ENCODE measurements at regions not wholly inside any gene's neighbourhood (a gene's known extent, or its start where the extent isn't known, plus 50 kb on each side); places are given as distances from the start of the nearest gene placed in this dataset.

- H3K4me2 ChIP-seq (ENCODE audit: low read depth, low read length): no peak overlapping the region
- peaks cover 45% of the 10 kb centered on the region for H3K4me1 ChIP-seq (ENCODE audit: insufficient read depth, low read length)
- WGBS (ENCODE audit: low lambda C conversion rate): 88% methylated on average over 3 of the region's 3 CpGs
- H4K20me1 ChIP-seq (ENCODE audit: insufficient read depth, low read length): peaks cover 54% of the 10 kb centered on the region
- H3K27me3 ChIP-seq (ENCODE audit: control insufficient read depth in 1 of 2, insufficient read depth in 2 of 2, low read length in 2 of 2): no peaks in the 10 kb centered on the region
- ChIA-PET POLR2A (no interaction called here), CTCF (ENCODE audit: low intra/inter-chr PET ratio, low total read pairs) (no interaction called here)
- peaks cover 87% of the 10 kb centered on the region for H3K79me2 ChIP-seq (ENCODE audit: insufficient read depth, low read length)
- intact Hi-C loops (cut with micrococcal nuclease; ENCODE audit: unreplicated experiment) (no loop called here), in situ Hi-C loops (cut with HindIII; ENCODE audit: extremely low pct_ligation_motif_present, low pct_unique_long_range_greater_than_20kb) (no loop called here)
- peaks cover 6 to 7% of the 10 kb centered on the region in 2 experiments; a peak in 4 of 5 replicates for H3K36me3 ChIP-seq (replicated peaks in 1 of 2; ENCODE audit: control insufficient read depth in 1 of 2, insufficient read depth in 2 of 2, low read length in 2 of 2)
- no peaks in the 10 kb centered on the region for H3K9me3 ChIP-seq (ENCODE audit: low read length)
- no peak overlapping the region for H3K9ac ChIP-seq (ENCODE audit: insufficient read depth, low read depth, low read length)
- no peak for FAIRE-seq
- no peak for TF ChIP-seq GATAD1 (CRISPR knock-in tag; IDR thresholded peaks at IDR 0.05)
- no peak for TF ChIP-seq GLI4 (CRISPR knock-in tag; IDR thresholded peaks at IDR 0.05; ENCODE audit: borderline replicate concordance)
- TF ChIP-seq MIXL1 (CRISPR knock-in tag; IDR thresholded peaks at IDR 0.05): no peak
- TF ChIP-seq ZNF83 (CRISPR knock-in tag; IDR thresholded peaks at IDR 0.05; ENCODE audit: borderline replicate concordance): no peak
- TF ChIP-seq HNRNPLL (IDR thresholded peaks at IDR 0.05; ENCODE audit: low read depth, low read length, poor library complexity, severe bottlenecking): no peak
- no peak for TF ChIP-seq ZNF629 (CRISPR knock-in tag; conservative IDR thresholded peaks at IDR 0.05)
- TF ChIP-seq DRAP1 (CRISPR knock-in tag; IDR thresholded peaks at IDR 0.05): no peak
- no peak for TF ChIP-seq ETV6 (CRISPR knock-in tag; conservative IDR thresholded peaks at IDR 0.05)
- no peak for TF ChIP-seq HCFC1 (IDR thresholded peaks at IDR 0.05; ENCODE audit: low read depth, low read length)
- TF ChIP-seq TBP (CRISPR knock-in tag; IDR thresholded peaks at IDR 0.05): no peak
- no peak for TF ChIP-seq SRSF9 (IDR thresholded peaks at IDR 0.05; ENCODE audit: borderline replicate concordance, insufficient read depth, low read depth, low read length, poor library complexity, severe bottlenecking)
- no peak for TF ChIP-seq ZSCAN12 (CRISPR knock-in tag; IDR thresholded peaks at IDR 0.05)
- TF ChIP-seq ZBTB40 (IDR thresholded peaks at IDR 0.05): no peak
- no peak for TF ChIP-seq ZBTB40 (CRISPR knock-in tag; IDR thresholded peaks at IDR 0.05)
- TF ChIP-seq ZNF776 (CRISPR knock-in tag; IDR thresholded peaks at IDR 0.05): no peak
- ATAC-seq: no peak
- no peak overlapping the region for H3K4me3 ChIP-seq (replicated peaks in 1 of 3; ENCODE audit: insufficient read depth in 1 of 3, low read depth in 2 of 3, low read length in 3 of 3)
- no TSS peak for BruUV-seq (replicated peaks)
- no peak overlapping the region for H2AFZ ChIP-seq (ENCODE audit: low read length)
- no peak for DNase-seq (ENCODE audit: low spot score)
- peak overlapping the region; percentile 28 for H3K27ac ChIP-seq (ENCODE audit: extremely low read length, insufficient read depth, low read length)
These were observed 79.6 kb downstream of the UTRN start for GRCh38 chr6:144364782-144365181.

Measured in HepG2 (cell line).